ENCODE measurements at regions not wholly inside any gene's neighbourhood (a gene's known extent, or its start where the extent isn't known, plus 50 kb on each side); places are given as distances from the start of the nearest gene placed in this dataset.

DNA sequence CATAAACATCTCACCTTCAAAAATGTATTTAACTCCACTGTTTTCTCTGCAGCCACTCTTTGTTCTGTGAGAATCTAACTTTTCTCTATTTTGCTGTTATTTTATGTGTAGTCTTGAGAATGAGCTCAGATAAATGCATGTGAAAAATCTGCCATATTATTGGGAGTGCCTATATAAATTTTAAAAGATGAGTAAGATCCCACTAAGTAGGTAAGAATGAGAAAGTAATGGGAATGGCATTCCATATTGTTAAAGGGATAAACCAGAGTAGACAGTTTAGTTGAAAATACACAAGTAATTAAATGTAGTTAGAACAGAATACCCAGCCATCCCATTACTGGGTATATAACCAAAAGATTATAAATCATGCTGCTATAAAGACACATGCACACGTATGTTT, 817.2 kb downstream of the FAM181B start:
- no peaks in the 10 kb centered on the region for H3K9me1 ChIP-seq (replicated peaks; ENCODE audit: control insufficient read depth, extremely low read depth, insufficient read depth, low read length)
- no peak overlapping the region for H3K4me2 ChIP-seq (ENCODE audit: insufficient read depth, low read length)
- H3K36me3 ChIP-seq (ENCODE audit: control insufficient read depth in 2 of 2, extremely low read depth in 1 of 2, insufficient read depth in 2 of 2, low read length in 2 of 2): no peaks in the 10 kb centered on the region
- H3K4me1 ChIP-seq (ENCODE audit: control insufficient read depth, extremely low read depth, insufficient read depth, low read length): no peaks in the 10 kb centered on the region
- dilution Hi-C loops (cut with MboI; ENCODE audit: extremely low pct_ligation_motif_present, low sequenced_read_pairs) (no loop called here), intact Hi-C loops (cut with micrococcal nuclease) (no loop called here)
- no peak overlapping the region for H3K4me3 ChIP-seq (replicated peaks in 1 of 3; ENCODE audit: insufficient read depth in 1 of 3, low read depth in 1 of 3, low read length in 3 of 3)
- H2AFZ ChIP-seq (ENCODE audit: low read depth, low read length): no peak overlapping the region
- DNase-seq (ENCODE audit: low read depth, low spot score) (no peak), FAIRE-seq (no peak)
- H3K9me3 ChIP-seq (replicated peaks; ENCODE audit: control insufficient read depth, insufficient read depth, low read length): no peaks in the 10 kb centered on the region
- H4K20me1 ChIP-seq (replicated peaks; ENCODE audit: control insufficient read depth, extremely low read depth, insufficient read depth, low read length): no peaks in the 10 kb centered on the region
- no peak overlapping the region for H3K9ac ChIP-seq (replicated peaks; ENCODE audit: extremely low read depth, insufficient read depth, low read length)
- no peak for TF ChIP-seq CTCF (IDR thresholded peaks at IDR 0.05; ENCODE audit: extremely low read depth in 1 of 2, insufficient read depth in 1 of 2, low read depth in 1 of 2, low read length in 2 of 2)
- TF ChIP-seq MYC (IDR thresholded peaks at IDR 0.05; ENCODE audit: low read depth, low read length): no peak
- TF ChIP-seq POLR2A (IDR thresholded peaks at IDR 0.05; ENCODE audit: low read depth, low read length): no peak
- TF ChIP-seq FOS (IDR thresholded peaks at IDR 0.05; ENCODE audit: borderline replicate concordance, insufficient read depth, low read length): no peak
- no peak for TF ChIP-seq GATA2 (IDR thresholded peaks at IDR 0.05; ENCODE audit: insufficient read depth, insufficient read length, low read depth, low read length)
- no peak for TF ChIP-seq POLR2AphosphoS5 (IDR thresholded peaks at IDR 0.05; ENCODE audit: insufficient read depth, low read depth, low read length)
- TF ChIP-seq EZH2 (IDR thresholded peaks at IDR 0.05; ENCODE audit: borderline replicate concordance, low read depth, low read length, severe bottlenecking): no peak
- TF ChIP-seq, protein P1, sequence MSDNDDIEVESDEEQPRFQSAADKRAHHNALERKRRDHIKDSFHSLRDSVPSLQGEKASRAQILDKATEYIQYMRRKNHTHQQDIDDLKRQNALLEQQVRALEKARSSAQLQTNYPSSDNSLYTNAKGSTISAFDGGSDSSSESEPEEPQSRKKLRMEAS (IDR thresholded peaks at IDR 0.05; ENCODE audit: insufficient read depth, insufficient read length): no peak
- no peak for TF ChIP-seq JUN (IDR thresholded peaks at IDR 0.05; ENCODE audit: borderline replicate concordance, insufficient read depth, insufficient read length, low read depth)
- no TSS peak for BruUV-seq (replicated peaks)
- ChIA-PET CTCF (no interaction called here), POLR2A (no interaction called here)
- no peaks in the 10 kb centered on the region for H3K27me3 ChIP-seq (ENCODE audit: control insufficient read depth in 2 of 2, insufficient read depth in 2 of 2, low read length in 2 of 2)
- no peaks in the 10 kb centered on the region for H3K79me2 ChIP-seq (ENCODE audit: control insufficient read depth, insufficient read depth, low read length)
- no peak overlapping the region for H3K27ac ChIP-seq (ENCODE audit: insufficient read depth, low read depth, low read length)
